ENCODE measurements at regions not wholly inside any gene's neighbourhood (a gene's known extent, or its start where the extent isn't known, plus 50 kb on each side); places are given as distances from the start of the nearest gene placed in this dataset.

GRCh38 chr13:54573186-54573585 lies 1544.6 kb downstream of the OLFM4 start:
- no peak for TF ChIP-seq POLR2A (IDR thresholded peaks at IDR 0.05; ENCODE audit: low read depth, low read length)
- no peak for TF ChIP-seq POLR2AphosphoS5 (IDR thresholded peaks at IDR 0.05; ENCODE audit: low read depth, low read length)
- TF ChIP-seq TAF1 (IDR thresholded peaks at IDR 0.05; ENCODE audit: low read depth, low read length), result no peak
- no peak for TF ChIP-seq PAX5 (IDR thresholded peaks at IDR 0.05; ENCODE audit: insufficient read depth, low read length, severe bottlenecking)
- no peak for TF ChIP-seq SPI1 (IDR thresholded peaks at IDR 0.05; ENCODE audit: low read depth, low read length)
- no peak for TF ChIP-seq POU2F2 (IDR thresholded peaks at IDR 0.05; ENCODE audit: low read depth, low read length)
